Ishikawa (cell line): ENCODE measurements at regions not wholly inside any gene's neighbourhood (a gene's known extent, or its start where the extent isn't known, plus 50 kb on each side); places are given as distances from the start of the nearest gene placed in this dataset.

Experiments
- CEBPB ChIP-seq: IDR thresholded peaks from 2 replicates; pipeline ENCODE4 v1.6.1; 2012
- CREB1 ChIP-seq: IDR thresholded peaks from 2 replicates; pipeline ENCODE4 v1.6.1; 2012; ENCODE audit warnings: low read depth
- EGR1 ChIP-seq: IDR thresholded peaks from 2 replicates; pipeline ENCODE4 v1.6.1; 2012
- EP300 ChIP-seq: IDR thresholded peaks from 2 replicates; pipeline ENCODE4 v1.6.1; 2012; ENCODE audit warnings: borderline replicate concordance
- FOXM1 ChIP-seq: IDR thresholded peaks from 2 replicates; pipeline ENCODE4 v1.6.1; 2012; ENCODE audit warnings: low read depth, borderline replicate concordance
- NFIC ChIP-seq: IDR thresholded peaks from 2 replicates; pipeline ENCODE4 v1.6.1; 2012
- RAD21 ChIP-seq: IDR thresholded peaks from 2 replicates; pipeline ENCODE4 v1.6.1; 2012; ENCODE audit warnings: low read depth
- REST ChIP-seq: IDR thresholded peaks from 2 replicates; pipeline ENCODE4 v1.6.1; 2012; ENCODE audit warnings: low read depth, mild to moderate bottlenecking
- TAF1 ChIP-seq: IDR thresholded peaks from 2 replicates; pipeline ENCODE4 v1.6.1; 2012; ENCODE audit warnings: low read depth, mild to moderate bottlenecking
- TCF12 ChIP-seq: IDR thresholded peaks from 2 replicates; pipeline ENCODE4 v1.6.1; 2012; ENCODE audit warnings: low read depth
- TEAD4 ChIP-seq: IDR thresholded peaks from 2 replicates; pipeline ENCODE4 v1.6.1; 2012
- USF1 ChIP-seq: IDR thresholded peaks from 2 replicates; pipeline ENCODE4 v1.6.1; 2012
- YY1 ChIP-seq: IDR thresholded peaks from 2 replicates; pipeline ENCODE4 v1.6.1; 2012; ENCODE audit warnings: low read depth
- ZBTB7A ChIP-seq: IDR thresholded peaks from 2 replicates; pipeline ENCODE4 v1.6.1; 2012; ENCODE audit warnings: low read depth
- TF ChIP-seq, protein P1 (sequence below): IDR thresholded peaks from 2 replicates; pipeline ENCODE4 v1.6.1; 2012

DNA sequence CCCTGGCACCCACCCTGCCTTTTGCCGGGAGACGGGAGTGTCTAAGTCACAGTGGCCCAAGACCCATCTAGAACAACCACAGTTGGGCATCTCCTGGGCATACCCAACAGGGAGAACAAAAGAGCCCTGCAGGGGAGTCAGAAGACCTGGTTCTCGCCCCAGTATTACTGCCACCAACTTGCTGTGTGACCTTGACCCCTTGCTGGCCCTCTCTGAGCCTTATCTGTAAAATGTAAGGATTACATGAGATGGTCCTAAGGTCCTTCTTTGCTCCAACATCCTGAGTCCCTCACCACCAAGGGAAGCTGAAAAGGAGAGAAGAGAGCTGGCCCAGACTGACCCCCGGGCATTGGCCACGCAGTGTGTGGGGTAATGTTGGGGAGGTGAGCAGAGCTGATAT, 119.0 kb downstream of the CCT6B start:
- TF ChIP-seq TCF12 (no peak), RAD21 (no peak), CREB1 (no peak), EP300 (no peak)

DNA sequence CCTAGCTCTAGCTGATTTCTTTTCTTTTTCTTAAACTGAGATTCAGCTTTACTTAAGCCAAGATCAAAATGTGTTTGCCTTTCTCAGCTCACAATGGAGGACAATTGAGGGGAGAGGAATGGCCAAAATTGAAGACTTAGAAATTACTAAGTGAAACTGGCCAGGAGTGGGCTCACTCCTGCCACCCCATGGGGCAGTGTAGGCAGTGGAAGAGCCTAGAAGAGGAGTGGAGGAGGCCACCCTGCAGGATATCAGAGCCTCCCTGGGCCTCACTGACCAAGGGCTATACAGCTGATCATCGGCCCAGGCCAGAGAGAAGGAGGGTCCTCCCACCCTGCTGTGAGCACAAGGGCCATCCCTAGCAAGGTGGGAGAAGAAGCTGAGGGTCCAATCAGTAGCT, 119.8 kb downstream of the CCT6B start:
- TF ChIP-seq TEAD4 (no peak), USF1 (no peak), CREB1 (no peak)

- TF ChIP-seq TEAD4 (no peak), RAD21 (no peak), TAF1 (no peak), ZBTB7A (no peak), YY1 (no peak), EP300 (no peak), TCF12 (no peak), REST (no peak)
These were observed 120.5 kb downstream of the CCT6B start for GRCh38 chr17:34840750-34841149.

DNA sequence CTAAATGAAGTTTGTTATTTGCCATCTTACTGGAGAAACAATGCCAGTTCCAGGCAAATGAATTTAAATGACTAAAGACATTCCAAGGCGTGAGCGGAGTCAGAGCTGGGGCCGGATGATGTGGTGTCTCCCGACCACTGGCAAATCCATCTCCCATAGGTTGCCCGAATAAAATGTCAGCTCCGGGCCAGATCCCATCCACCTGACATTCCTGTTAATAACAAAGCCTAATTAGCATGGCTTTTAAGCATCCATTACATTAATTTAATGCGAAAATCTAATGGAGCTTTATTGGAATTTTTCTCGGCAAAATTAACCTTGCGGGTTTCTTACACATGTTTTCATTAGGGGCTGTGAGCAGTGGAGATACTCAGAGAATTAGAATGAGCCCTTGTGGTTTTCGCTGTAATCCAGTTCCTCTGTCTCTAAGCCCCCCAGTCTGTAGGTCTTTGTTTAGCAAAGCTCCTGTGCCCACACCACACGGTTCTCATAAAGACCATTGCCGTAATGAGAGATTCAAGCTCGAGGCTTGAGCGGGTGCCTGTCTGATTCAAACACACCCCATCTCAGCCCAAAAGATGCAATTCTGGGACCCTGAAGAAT, 123.3 kb downstream of the CCT6B start:
- no peak for TF ChIP-seq RAD21
- no peak for TF ChIP-seq CEBPB
- no peak for TF ChIP-seq EGR1
- no peak for TF ChIP-seq REST
- TF ChIP-seq TCF12 = no peak
- TF ChIP-seq FOXM1 = no peak
- no peak for TF ChIP-seq TAF1
- no peak for TF ChIP-seq TEAD4
- TF ChIP-seq USF1 = no peak

DNA sequence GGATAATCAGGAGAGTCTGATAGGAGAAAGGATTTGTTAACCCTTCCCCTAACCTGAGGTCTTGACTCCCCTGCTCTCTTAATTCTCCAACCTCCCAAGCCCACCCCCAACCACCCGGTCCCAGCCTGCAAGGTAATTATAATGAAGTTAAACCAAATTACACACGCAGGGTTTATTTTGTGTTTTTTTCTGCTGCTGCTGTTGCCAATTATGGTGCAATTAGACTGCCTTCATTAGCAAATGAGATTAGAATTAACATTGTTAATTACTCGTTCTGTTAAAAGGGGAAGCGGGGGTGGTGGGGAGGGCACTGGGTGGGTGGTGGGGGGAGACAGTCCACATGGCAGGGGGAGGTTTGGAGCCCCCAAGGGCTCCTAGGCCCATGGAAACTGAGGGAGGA, 128.9 kb downstream of the CCT6B start:
- TF ChIP-seq REST = no peak
- TF ChIP-seq FOXM1 = no peak
- TF ChIP-seq CREB1 = no peak
- no peak for TF ChIP-seq EGR1
- no peak for TF ChIP-seq RAD21
- TF ChIP-seq CEBPB = no peak

DNA sequence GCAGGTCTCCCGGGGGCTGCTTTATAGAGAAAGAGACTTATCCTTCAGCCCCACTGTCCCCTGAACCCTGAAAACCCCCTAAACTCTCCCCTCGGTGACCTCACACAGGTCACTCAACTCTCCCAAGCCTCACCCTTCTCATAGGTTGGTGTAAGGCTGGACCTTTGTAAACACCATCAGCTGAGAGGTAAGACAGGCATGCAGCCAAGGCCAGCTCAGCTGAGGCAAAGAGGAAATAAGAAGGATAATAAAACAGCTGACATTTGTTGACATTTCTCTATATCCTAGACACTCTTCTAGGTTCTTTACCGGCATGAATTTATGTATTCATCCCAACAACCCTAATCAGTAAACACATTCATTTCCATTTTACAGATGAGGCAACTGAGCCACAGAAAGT, 134.3 kb downstream of the CCT6B start:
- TF ChIP-seq TCF12 (no peak), TAF1 (no peak), ZBTB7A (no peak), YY1 (no peak), USF1 (no peak), CEBPB (no peak), RAD21 (no peak), EP300 (no peak), EGR1 (no peak), NFIC (no peak), FOXM1 (no peak), CREB1 (no peak), REST (no peak)
- TF ChIP-seq, protein P1, sequence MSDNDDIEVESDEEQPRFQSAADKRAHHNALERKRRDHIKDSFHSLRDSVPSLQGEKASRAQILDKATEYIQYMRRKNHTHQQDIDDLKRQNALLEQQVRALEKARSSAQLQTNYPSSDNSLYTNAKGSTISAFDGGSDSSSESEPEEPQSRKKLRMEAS = no peak
